Lower leg skin (tissue), 3 donors: ENCODE measurements at regions not wholly inside any gene's neighbourhood (a gene's known extent, or its start where the extent isn't known, plus 50 kb on each side); places are given as distances from the start of the nearest gene placed in this dataset.
"Not testable (repeated sequence)": the region's sequence is repeated elsewhere in the genome, so short reads cannot be mapped to it uniquely, and the experiment has no call there.

Experiments used
- POLR2A ChIP-seq, 2 donors: fragments of 450-650 bp; IDR thresholded peaks; one replicate each; pipeline ENCODE4 v1.6.1; 2016 to 2017; ENCODE audit warnings: antibody characterized with exemption in 2 of 2, mild to moderate bottlenecking in 1 of 2, moderate library complexity in 1 of 2
- TF ChIP-seq, protein P1 (sequence below), 3 donors: fragments of 450-650 bp; IDR thresholded peaks; one replicate each; pipeline ENCODE4 v1.5.1; 2016; ENCODE audit warnings: antibody characterized with exemption in 3 of 3, mild to moderate bottlenecking in 3 of 3, moderate library complexity in 2 of 3

DNA sequence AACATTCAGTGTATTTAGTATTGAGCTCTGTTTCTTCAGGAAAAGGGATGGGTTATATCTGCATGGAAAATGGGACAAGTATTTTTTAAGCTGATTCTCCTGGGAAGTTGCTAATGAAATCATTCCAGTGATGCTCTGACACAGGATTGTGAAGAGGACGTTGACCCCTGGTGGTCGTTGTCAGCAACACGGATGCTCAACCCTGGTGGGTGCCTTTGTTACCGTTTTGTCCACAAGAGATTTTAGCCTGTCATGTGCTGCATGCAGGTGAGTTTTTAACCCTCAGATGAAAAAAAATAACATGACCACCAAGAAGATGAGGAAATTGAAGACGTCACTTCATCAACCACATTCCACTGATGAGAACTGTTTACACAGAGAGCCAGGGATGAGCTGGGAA lies 1186.1 kb downstream of the TMEM121 start:
- TF ChIP-seq POLR2A (IDR thresholded peaks at IDR 0.05) = not testable (repeated sequence)
- TF ChIP-seq, protein P1, sequence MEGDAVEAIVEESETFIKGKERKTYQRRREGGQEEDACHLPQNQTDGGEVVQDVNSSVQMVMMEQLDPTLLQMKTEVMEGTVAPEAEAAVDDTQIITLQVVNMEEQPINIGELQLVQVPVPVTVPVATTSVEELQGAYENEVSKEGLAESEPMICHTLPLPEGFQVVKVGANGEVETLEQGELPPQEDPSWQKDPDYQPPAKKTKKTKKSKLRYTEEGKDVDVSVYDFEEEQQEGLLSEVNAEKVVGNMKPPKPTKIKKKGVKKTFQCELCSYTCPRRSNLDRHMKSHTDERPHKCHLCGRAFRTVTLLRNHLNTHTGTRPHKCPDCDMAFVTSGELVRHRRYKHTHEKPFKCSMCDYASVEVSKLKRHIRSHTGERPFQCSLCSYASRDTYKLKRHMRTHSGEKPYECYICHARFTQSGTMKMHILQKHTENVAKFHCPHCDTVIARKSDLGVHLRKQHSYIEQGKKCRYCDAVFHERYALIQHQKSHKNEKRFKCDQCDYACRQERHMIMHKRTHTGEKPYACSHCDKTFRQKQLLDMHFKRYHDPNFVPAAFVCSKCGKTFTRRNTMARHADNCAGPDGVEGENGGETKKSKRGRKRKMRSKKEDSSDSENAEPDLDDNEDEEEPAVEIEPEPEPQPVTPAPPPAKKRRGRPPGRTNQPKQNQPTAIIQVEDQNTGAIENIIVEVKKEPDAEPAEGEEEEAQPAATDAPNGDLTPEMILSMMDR (IDR thresholded peaks at IDR 0.05) = not testable (repeated sequence)
